ENCODE measurements at regions not wholly inside any gene's neighbourhood (a gene's known extent, or its start where the extent isn't known, plus 50 kb on each side); places are given as distances from the start of the nearest gene placed in this dataset.

GRCh38 chr12:91383099-91383498 is 200.5 kb upstream of the DCN start:
- Histone ChIP-seq H3K4me2 (ENCODE audit: low read length) (no peak overlapping the region), H3F3A (ENCODE audit: insufficient read depth, low read length) (no peaks in the 10 kb centered on the region), H3K9me3 (ENCODE audit: low read length) (no peaks in the 10 kb centered on the region), H3K79me2 (ENCODE audit: insufficient read depth, low read length) (no peaks in the 10 kb centered on the region), H3K9me2 (ENCODE audit: low read depth, low read length) (no peaks in the 10 kb centered on the region), H3K27me3 (ENCODE audit: insufficient read depth, low read length) (no peaks in the 10 kb centered on the region), H3K9ac (ENCODE audit: low read length) (no peak overlapping the region), H3K36me3 (ENCODE audit: insufficient read depth, low read length) (no peaks in the 10 kb centered on the region), H3K4me1 (ENCODE audit: insufficient read depth, low read length, severe bottlenecking) (peaks cover 9% of the 10 kb centered on the region), H3K27ac (ENCODE audit: low read depth, low read length, poor library complexity, severe bottlenecking) (no peak overlapping the region), H3K4me3 (ENCODE audit: low read depth, low read length, poor library complexity, severe bottlenecking) (no peak overlapping the region), H2AFZ (ENCODE audit: low read length) (no peak overlapping the region), H4K20me1 (ENCODE audit: insufficient read depth, low read length) (no peaks in the 10 kb centered on the region)
- no peak for TF ChIP-seq EZH2 (IDR thresholded peaks at IDR 0.05; ENCODE audit: borderline replicate concordance, low read length)
- no peak for TF ChIP-seq CTCF (IDR thresholded peaks at IDR 0.05; ENCODE audit: low read length)

GRCh38 chr12:91382081-91382543 is 199.5 kb upstream of the DCN start:
- H2AFZ ChIP-seq (ENCODE audit: low read length), result no peak overlapping the region

GRCh38 chr12:91381309-91381804 is 198.7 kb upstream of the DCN start:
- H3K27me3 ChIP-seq (ENCODE audit: insufficient read depth, low read length), result no peaks in the 10 kb centered on the region
- peak overlapping the region; percentile 25; the same call in 1 of the 2 replicates for H2AFZ ChIP-seq (ENCODE audit: low read length)
- H3K4me2 ChIP-seq (ENCODE audit: low read length), result peak overlapping the region; percentile 47
- peaks cover 9% of the 10 kb centered on the region for H3K4me1 ChIP-seq (ENCODE audit: insufficient read depth, low read length, severe bottlenecking)
- no peaks in the 10 kb centered on the region for H4K20me1 ChIP-seq (ENCODE audit: insufficient read depth, low read length)
- peak overlapping the region; percentile 31 for H3K4me3 ChIP-seq (ENCODE audit: low read depth, low read length, poor library complexity, severe bottlenecking)
- H3K27ac ChIP-seq (ENCODE audit: low read depth, low read length, poor library complexity, severe bottlenecking), result peak overlapping the region; percentile 28
- no peaks in the 10 kb centered on the region for H3K9me3 ChIP-seq (ENCODE audit: low read length)
- no peaks in the 10 kb centered on the region for H3K9me2 ChIP-seq (ENCODE audit: low read depth, low read length)
- H3K9ac ChIP-seq (ENCODE audit: low read length), result no peak overlapping the region; the same call in 1 of the 2 replicates
- H3K36me3 ChIP-seq (ENCODE audit: insufficient read depth, low read length), result no peaks in the 10 kb centered on the region
- no peaks in the 10 kb centered on the region for H3K79me2 ChIP-seq (ENCODE audit: insufficient read depth, low read length)
- no peaks in the 10 kb centered on the region for H3F3A ChIP-seq (ENCODE audit: insufficient read depth, low read length)
- TF ChIP-seq CTCF (IDR thresholded peaks at IDR 0.05; ENCODE audit: low read length) (no peak), EZH2 (IDR thresholded peaks at IDR 0.05; ENCODE audit: borderline replicate concordance, low read length) (no peak)

More at GRCh38 chr12:91382081-91382543, 199.5 kb upstream of the DCN start:
- H3K36me3 ChIP-seq (ENCODE audit: insufficient read depth, low read length), result no peaks in the 10 kb centered on the region
- no peak overlapping the region for H3K27ac ChIP-seq (ENCODE audit: low read depth, low read length, poor library complexity, severe bottlenecking)
- H3K79me2 ChIP-seq (ENCODE audit: insufficient read depth, low read length), result no peaks in the 10 kb centered on the region
- peak overlapping the region; percentile 47 for H3K4me2 ChIP-seq (ENCODE audit: low read length)
- no peaks in the 10 kb centered on the region for H3F3A ChIP-seq (ENCODE audit: insufficient read depth, low read length)
- H3K9me2 ChIP-seq (ENCODE audit: low read depth, low read length), result no peaks in the 10 kb centered on the region
- TF ChIP-seq EZH2 (IDR thresholded peaks at IDR 0.05; ENCODE audit: borderline replicate concordance, low read length) (no peak), CTCF (IDR thresholded peaks at IDR 0.05; ENCODE audit: low read length) (peak; percentile 91)
- H3K27me3 ChIP-seq (ENCODE audit: insufficient read depth, low read length), result no peaks in the 10 kb centered on the region
- peaks cover 9% of the 10 kb centered on the region for H3K4me1 ChIP-seq (ENCODE audit: insufficient read depth, low read length, severe bottlenecking)
- no peaks in the 10 kb centered on the region for H3K9me3 ChIP-seq (ENCODE audit: low read length)
- no peak overlapping the region; the same call in 1 of the 2 replicates for H3K9ac ChIP-seq (ENCODE audit: low read length)
- H3K4me3 ChIP-seq (ENCODE audit: low read depth, low read length, poor library complexity, severe bottlenecking), result peak overlapping the region; percentile 31
- H4K20me1 ChIP-seq (ENCODE audit: insufficient read depth, low read length), result no peaks in the 10 kb centered on the region
